ENCODE measurements at regions not wholly inside any gene's neighbourhood (a gene's known extent, or its start where the extent isn't known, plus 50 kb on each side); places are given as distances from the start of the nearest gene placed in this dataset.

DNA sequence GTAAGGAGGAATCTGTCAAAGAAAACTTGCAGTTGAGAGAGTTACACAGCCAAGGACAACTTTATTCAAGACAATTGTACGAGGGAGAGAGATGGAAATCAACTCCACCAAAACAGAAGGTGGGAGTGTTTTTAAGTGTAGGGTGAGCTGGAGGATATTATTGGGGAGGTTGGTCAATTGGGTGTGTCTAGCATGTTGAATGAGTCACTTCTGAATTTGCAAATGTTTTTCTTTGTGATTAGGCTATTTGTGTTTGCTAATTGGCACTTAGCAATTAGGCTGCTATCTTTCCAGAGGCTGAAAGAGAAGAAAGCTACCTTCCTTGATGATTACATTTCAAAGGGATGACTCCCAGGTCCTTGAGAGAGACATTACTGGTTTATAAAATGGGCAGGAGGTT, 441.1 kb downstream of the MEI4 start:
- DNase-seq (ENCODE audit: low read depth, low spot score) (no peak), ATAC-seq (no peak)
- POLR2A ChIA-PET = no interaction called here
- Histone ChIP-seq H3K27ac (ENCODE audit: low read length) (no peak overlapping the region), H3K4me3 (ENCODE audit: low read depth in 2 of 2, low read length in 2 of 2) (no peak overlapping the region), H3K27me3 (ENCODE audit: control insufficient read depth, insufficient read depth, low read length) (no peaks in the 10 kb centered on the region), H3K36me3 (ENCODE audit: control insufficient read depth, insufficient read depth, low read length) (no peaks in the 10 kb centered on the region), H3K9me3 (ENCODE audit: control insufficient read depth, insufficient read depth, low read depth, low read length) (no peaks in the 10 kb centered on the region), H3K4me1 (ENCODE audit: control insufficient read depth, insufficient read depth, low read length) (no peaks in the 10 kb centered on the region)
- intact Hi-C loops (cut with micrococcal nuclease; ENCODE audit: unreplicated experiment) = no loop called here
- CTCF ChIA-PET = no interaction called here
- TF ChIP-seq, protein P1, sequence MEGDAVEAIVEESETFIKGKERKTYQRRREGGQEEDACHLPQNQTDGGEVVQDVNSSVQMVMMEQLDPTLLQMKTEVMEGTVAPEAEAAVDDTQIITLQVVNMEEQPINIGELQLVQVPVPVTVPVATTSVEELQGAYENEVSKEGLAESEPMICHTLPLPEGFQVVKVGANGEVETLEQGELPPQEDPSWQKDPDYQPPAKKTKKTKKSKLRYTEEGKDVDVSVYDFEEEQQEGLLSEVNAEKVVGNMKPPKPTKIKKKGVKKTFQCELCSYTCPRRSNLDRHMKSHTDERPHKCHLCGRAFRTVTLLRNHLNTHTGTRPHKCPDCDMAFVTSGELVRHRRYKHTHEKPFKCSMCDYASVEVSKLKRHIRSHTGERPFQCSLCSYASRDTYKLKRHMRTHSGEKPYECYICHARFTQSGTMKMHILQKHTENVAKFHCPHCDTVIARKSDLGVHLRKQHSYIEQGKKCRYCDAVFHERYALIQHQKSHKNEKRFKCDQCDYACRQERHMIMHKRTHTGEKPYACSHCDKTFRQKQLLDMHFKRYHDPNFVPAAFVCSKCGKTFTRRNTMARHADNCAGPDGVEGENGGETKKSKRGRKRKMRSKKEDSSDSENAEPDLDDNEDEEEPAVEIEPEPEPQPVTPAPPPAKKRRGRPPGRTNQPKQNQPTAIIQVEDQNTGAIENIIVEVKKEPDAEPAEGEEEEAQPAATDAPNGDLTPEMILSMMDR (IDR thresholded peaks at IDR 0.05) = no peak
- TF ChIP-seq SIN3A (IDR thresholded peaks at IDR 0.05; ENCODE audit: borderline replicate concordance, insufficient read depth, low read depth, low read length) = no peak
- TF ChIP-seq, protein P2, sequence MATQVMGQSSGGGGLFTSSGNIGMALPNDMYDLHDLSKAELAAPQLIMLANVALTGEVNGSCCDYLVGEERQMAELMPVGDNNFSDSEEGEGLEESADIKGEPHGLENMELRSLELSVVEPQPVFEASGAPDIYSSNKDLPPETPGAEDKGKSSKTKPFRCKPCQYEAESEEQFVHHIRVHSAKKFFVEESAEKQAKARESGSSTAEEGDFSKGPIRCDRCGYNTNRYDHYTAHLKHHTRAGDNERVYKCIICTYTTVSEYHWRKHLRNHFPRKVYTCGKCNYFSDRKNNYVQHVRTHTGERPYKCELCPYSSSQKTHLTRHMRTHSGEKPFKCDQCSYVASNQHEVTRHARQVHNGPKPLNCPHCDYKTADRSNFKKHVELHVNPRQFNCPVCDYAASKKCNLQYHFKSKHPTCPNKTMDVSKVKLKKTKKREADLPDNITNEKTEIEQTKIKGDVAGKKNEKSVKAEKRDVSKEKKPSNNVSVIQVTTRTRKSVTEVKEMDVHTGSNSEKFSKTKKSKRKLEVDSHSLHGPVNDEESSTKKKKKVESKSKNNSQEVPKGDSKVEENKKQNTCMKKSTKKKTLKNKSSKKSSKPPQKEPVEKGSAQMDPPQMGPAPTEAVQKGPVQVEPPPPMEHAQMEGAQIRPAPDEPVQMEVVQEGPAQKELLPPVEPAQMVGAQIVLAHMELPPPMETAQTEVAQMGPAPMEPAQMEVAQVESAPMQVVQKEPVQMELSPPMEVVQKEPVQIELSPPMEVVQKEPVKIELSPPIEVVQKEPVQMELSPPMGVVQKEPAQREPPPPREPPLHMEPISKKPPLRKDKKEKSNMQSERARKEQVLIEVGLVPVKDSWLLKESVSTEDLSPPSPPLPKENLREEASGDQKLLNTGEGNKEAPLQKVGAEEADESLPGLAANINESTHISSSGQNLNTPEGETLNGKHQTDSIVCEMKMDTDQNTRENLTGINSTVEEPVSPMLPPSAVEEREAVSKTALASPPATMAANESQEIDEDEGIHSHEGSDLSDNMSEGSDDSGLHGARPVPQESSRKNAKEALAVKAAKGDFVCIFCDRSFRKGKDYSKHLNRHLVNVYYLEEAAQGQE (IDR thresholded peaks at IDR 0.05; ENCODE audit: insufficient read depth in 1 of 2, low read depth in 2 of 2, low read length in 1 of 2) = no peak
- in situ Hi-C loops (cut with HindIII; ENCODE audit: low pct_unique_long_range_greater_than_20kb, low sequenced_read_pairs) = no loop called here
- BruUV-seq (replicated peaks) = no TSS peak

DNA sequence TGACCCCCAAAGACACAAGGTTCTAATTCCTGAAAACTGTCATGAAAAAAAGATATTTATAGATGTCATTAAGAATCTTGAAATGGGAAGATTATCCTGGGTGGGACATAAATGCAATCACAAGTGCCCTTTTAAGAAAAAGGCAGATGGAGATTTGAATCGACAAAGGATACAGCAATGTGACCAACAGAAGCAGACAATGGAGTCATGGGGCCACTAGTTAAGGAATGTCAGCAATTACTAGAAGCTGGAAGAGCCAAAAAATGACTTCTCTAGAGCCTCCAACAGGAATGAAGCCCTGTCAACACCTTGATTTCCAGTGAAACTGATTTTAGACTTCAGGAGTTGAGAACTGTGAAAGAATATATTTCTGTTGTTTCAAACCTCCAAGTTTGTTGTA, 448.5 kb downstream of the MEI4 start:
- DNase-seq (ENCODE audit: low read depth, low spot score) (no peak), ATAC-seq (no peak)
- in situ Hi-C loops (cut with HindIII; ENCODE audit: low pct_unique_long_range_greater_than_20kb, low sequenced_read_pairs) (no loop called here), intact Hi-C loops (cut with micrococcal nuclease; ENCODE audit: unreplicated experiment) (no loop called here)
- TF ChIP-seq SIN3A (IDR thresholded peaks at IDR 0.05; ENCODE audit: borderline replicate concordance, insufficient read depth, low read depth, low read length) = no peak
- no peak for TF ChIP-seq TCF7L2 (IDR thresholded peaks at IDR 0.05; ENCODE audit: low read depth, low read length)
- no peak for TF ChIP-seq POLR2AphosphoS5 (IDR thresholded peaks at IDR 0.05; ENCODE audit: low read depth, low read length)
- TF ChIP-seq, protein P2 (IDR thresholded peaks at IDR 0.05; ENCODE audit: insufficient read depth in 1 of 2, low read depth in 2 of 2, low read length in 1 of 2) = no peak
- TF ChIP-seq, protein P1 (IDR thresholded peaks at IDR 0.05) = no peak
- H3K27me3 ChIP-seq (ENCODE audit: control insufficient read depth, insufficient read depth, low read length) = no peaks in the 10 kb centered on the region
- H3K27ac ChIP-seq (ENCODE audit: low read length) = no peak overlapping the region
- no peaks in the 10 kb centered on the region for H3K9me3 ChIP-seq (ENCODE audit: control insufficient read depth, insufficient read depth, low read depth, low read length)
- ChIA-PET POLR2A (no interaction called here), CTCF (no interaction called here)
- no TSS peak for BruUV-seq (replicated peaks)
- H3K4me3 ChIP-seq (ENCODE audit: low read depth in 2 of 2, low read length in 2 of 2) = no peak overlapping the region
- H3K36me3 ChIP-seq (ENCODE audit: control insufficient read depth, insufficient read depth, low read length) = no peaks in the 10 kb centered on the region
- no peaks in the 10 kb centered on the region for H3K4me1 ChIP-seq (ENCODE audit: control insufficient read depth, insufficient read depth, low read length)

Data from Panc1 (cell line).